GM19455 (cell line): ENCODE measurements at regions not wholly inside any gene's neighbourhood (a gene's known extent, or its start where the extent isn't known, plus 50 kb on each side); places are given as distances from the start of the nearest gene placed in this dataset.

ENCODE experiments used
- ATAC-seq: cut with Tn5 transposase; IDR thresholded peaks from one replicate; pipeline ENCODE4 v1.9.1; 2021; ENCODE audit not compliant: unreplicated experiment

GRCh38 chr9:8262625-8263622 is 463.3 kb upstream of the DMAC1 start:
- ATAC-seq: no peak

DNA sequence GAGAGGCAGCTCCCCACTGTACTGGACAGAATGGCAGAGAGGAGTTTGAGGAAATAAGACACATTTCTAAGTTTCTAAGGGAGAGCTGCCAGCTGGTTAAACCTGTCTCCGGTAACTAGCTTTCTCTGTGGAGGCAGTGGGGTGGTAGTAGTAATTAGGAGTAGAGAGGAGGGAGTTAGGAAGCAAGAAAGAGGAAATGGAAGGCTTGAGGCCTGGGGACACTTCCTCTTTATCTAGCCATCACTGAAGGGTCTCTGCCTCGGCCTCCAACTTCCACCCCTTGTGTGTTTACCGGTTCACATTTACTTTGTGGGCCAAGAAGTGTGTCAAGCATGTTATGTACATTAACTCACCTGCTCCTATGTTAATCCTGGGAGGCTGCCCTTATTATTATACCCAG is 462.2 kb upstream of the DMAC1 start:
- ATAC-seq: no peak

GRCh38 chr9:8259028-8259427 is 459.4 kb upstream of the DMAC1 start:
- ATAC-seq: no peak

GRCh38 chr9:8256880-8257279 is 457.3 kb upstream of the DMAC1 start:
- no peak for ATAC-seq

DNA sequence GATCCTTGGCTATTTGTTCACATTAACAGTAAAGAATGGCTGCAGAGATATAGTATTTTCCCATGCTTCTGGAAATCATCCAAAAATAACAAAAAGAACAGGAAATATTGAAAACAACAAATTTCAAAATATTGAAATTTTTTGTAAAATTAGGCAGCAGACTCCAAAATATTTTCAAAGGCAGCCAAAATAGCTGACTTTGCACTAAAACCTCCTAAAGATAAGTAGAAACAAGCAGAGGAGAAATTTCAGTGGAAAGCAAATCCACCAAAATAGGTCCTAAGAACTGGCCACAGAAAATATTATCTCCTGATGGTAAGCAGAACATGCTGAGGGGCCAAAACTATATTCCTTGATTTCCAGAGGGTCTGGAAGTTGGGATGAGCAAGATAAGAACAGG is 456.3 kb upstream of the DMAC1 start:
- ATAC-seq: no peak

DNA sequence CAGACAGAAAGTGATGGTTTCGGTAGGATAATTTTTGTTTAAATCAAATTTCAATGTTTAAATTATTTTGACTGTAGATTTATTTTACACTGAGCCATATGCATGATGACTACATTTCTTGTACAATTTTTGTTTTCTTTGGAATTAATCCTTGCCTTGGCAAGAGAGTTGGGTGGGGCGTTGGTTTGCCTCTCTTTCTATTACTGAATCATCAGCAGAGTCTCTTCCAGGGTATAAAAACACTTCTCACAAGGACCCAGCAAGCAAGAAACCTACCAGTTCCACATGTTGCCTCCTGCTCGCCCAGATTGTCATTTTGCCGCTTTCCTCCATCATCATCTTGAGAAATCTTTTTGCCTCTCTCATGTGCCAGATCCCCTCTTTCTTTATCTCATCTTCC is 455.0 kb upstream of the DMAC1 start:
- no peak for ATAC-seq

DNA sequence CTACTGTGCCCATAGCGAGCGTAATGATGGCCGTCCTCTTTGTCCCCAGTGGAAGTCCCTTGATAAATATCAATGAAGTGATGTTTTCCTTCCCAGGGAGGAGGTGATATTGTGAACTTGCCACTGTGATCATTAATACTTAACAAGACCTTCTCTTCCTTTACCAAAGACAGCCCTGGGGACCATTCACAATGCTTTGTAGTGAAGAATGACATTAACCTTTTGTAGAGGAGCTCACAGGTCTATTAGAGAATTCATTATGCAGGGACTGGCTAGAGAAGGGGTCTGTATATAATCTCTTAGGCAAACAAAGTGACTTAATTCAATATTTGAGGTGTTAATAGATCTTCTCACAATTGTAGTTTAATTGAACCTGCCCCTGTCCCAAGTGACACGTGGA is 452.9 kb upstream of the DMAC1 start:
- no peak for ATAC-seq

GRCh38 chr9:8251566-8251965 is 452.0 kb upstream of the DMAC1 start:
- no peak for ATAC-seq

- ATAC-seq: no peak
Observed at GRCh38 chr9:8244505-8245092, 445.0 kb upstream of the DMAC1 start.

GRCh38 chr9:8241201-8241600 is 441.6 kb upstream of the DMAC1 start:
- no peak for ATAC-seq

GRCh38 chr9:8237096-8237495 is 437.5 kb upstream of the DMAC1 start:
- ATAC-seq: no peak

DNA sequence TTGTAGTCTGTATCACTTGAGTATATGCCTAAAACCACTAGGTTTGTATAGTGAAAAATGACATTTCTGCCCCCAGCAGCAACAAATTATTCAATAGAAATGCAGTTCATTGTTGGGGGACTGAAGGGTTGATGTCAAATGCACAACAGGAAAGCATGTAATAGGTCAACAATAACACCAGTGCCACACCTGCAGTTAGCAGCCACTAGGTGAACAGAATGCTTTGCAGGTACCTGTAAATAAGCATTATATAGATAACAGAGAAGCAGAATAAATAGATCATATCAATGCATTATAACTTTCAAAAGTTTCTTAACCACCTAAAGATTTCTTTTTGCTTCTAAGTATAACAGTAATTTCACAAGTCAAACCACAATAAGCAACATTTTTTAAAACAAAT is 435.9 kb upstream of the DMAC1 start:
- no peak for ATAC-seq

- no peak for ATAC-seq
Observed at GRCh38 chr9:8234316-8234715, 434.7 kb upstream of the DMAC1 start.

- ATAC-seq: no peak
Observed at GRCh38 chr9:8232726-8233125, 433.1 kb upstream of the DMAC1 start.

DNA sequence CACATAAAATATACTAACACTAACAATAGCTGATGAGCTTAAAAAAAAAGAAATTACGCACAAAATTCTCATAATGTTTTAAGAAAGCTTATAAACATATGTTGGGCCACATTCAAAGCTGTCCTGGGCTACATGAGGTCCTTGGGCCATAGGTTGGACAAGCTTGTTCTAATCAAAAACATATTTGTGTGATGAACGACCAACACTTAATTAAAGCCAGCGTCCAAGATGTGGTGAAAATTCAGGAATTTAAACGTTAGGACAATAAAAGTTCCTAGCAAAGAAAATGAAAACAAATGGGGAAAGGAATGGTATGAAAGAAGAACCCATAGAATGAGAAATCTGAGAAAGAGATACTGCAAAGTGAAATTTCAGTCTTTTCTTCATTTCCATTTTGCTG is 429.6 kb upstream of the DMAC1 start:
- ATAC-seq: no peak

GRCh38 chr9:8224381-8224801 is 424.8 kb upstream of the DMAC1 start:
- ATAC-seq: no peak

DNA sequence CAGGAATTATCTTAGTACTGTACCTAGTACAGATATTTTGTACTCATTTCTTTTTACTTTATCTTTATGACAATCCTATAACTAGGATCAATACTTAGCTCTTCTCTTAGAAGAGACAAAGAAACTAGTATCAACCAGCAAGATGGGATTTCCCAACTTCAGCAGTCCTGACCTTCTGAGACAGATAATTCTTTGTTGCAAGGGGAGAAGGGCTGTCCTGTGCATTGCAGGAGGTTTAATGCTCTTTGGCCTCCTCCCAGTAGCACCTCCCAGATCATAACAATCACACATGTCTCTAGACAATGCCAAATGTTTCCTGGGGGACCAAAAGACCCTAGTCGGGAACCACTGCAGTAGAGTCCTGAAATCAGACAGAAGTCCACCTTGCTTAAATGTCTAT is 424.3 kb upstream of the DMAC1 start:
- no peak for ATAC-seq

DNA sequence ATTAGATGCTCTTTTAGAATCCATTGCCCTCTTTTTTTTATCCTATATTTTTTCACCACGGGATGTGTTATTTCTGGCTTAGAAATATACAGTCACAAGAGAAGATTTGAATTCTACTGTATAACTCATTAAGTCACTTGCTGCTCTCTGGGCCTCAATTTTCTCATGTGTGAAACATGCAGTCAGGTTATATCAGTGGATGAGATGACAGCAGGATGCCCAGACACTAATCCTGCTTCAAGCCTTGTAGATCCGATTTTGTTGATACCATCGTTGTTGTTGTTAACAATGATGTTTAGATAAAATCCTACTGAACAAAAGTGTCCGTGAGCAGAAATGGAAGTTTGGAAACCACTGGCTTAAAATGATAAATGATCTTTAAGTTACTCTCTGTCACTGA is 421.9 kb upstream of the DMAC1 start:
- no peak for ATAC-seq

DNA sequence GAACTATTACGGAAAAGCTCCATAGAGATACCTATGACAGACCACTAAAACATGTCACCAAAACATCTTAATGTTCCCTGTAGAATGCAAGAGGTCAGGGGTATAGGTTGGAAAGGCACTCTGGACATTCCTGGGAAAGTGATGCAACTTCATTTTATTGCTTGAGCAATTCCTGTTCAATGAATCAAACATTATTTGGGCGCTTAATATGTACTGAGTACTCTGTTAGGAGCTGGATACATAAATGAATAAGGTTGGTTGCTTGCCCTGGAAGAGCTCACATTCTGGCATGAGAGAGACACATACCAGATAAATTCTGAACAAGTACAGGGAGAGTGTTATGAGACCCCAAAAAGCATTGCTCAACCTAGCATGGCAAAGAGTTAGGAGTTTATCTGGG is 408.9 kb upstream of the DMAC1 start:
- ATAC-seq: no peak

GRCh38 chr9:8207596-8207995 is 408.0 kb upstream of the DMAC1 start:
- no peak for ATAC-seq

DNA sequence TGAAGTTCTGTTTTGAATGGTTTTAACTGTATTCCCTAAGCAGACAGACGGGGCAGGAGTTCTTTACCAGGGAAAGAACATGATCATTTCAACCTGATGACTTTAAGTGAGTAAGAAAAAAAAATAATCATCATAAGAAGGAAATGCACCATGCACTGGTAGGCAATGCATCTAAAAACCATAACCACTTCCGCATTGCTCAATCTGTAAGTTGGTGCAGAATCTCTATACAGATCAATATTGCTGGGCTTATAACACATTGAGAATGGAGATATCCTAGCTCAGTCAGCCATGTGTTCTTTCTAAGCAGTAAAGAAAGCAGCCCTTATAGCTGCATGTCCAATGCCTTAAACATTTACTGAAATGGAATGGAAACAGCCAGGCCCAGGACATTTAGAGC is 407.1 kb upstream of the DMAC1 start:
- no peak for ATAC-seq

GRCh38 chr9:8205576-8205975 is 406.0 kb upstream of the DMAC1 start:
- ATAC-seq: no peak
